Gastrocnemius medialis (tissue), 4 donors: ENCODE measurements at regions not wholly inside any gene's neighbourhood (a gene's known extent, or its start where the extent isn't known, plus 50 kb on each side); places are given as distances from the start of the nearest gene placed in this dataset.
A peak's percentile ranks its signal among the peaks of the same experiment; 100 is the strongest.

Experiments used
- ATAC-seq, 2 donors: fragments of 150-250 bp; one replicate each; pipeline ENCODE4 v1.9.1; 2016
- DNase-seq, 2 donors: peaks; one replicate each; pipeline ENCODE4 v3.0.0-alpha.2; 2019
- H3K27ac ChIP-seq, 4 donors: fragments of 200-600 bp; sonication (generic); 1 replicate in 1 of 4; 2 replicates in 3 of 4; pipeline ENCODE4 v1.5.1; 2016 to 2018; ENCODE audit warnings: mild to moderate bottlenecking in 2 of 4, moderate library complexity in 1 of 4
- H3K27me3 ChIP-seq, 3 donors: fragments of 200-600 bp; sonication (generic) in 2 of 3; 1 replicate in 1 of 3; 2 replicates in 2 of 3; pipeline versions ENCODE4 v1.5.1 to v1.6.0; 2016 to 2019; ENCODE audit warnings: mild to moderate bottlenecking in 1 of 3, moderate library complexity in 1 of 3
- H3K36me3 ChIP-seq, 2 donors: fragments of 200-600 bp; sonication (generic) in 1 of 2; one replicate each; pipeline ENCODE4 v1.5.1; 2017 to 2018
- H3K4me1 ChIP-seq, 2 donors: fragments of 200-600 bp; sonication (generic) in 1 of 2; one replicate each; pipeline ENCODE4 v1.5.1; 2016 to 2017; ENCODE audit warnings: mild to moderate bottlenecking in 2 of 2
- H3K4me3 ChIP-seq, 4 donors: fragments of 200-600 bp; sonication (generic) in 3 of 4; 1 replicate in 1 of 4; 2 replicates in 3 of 4; pipeline ENCODE4 v1.5.1; 2016 to 2019; ENCODE audit warnings: mild to moderate bottlenecking in 2 of 4
- H3K9me3 ChIP-seq, 3 donors: fragments of 200-600 bp; sonication (generic) in 2 of 3; 1 replicate in 1 of 3; 2 replicates in 2 of 3; pipeline ENCODE4 v1.5.1; 2016 to 2019
- POLR2A ChIP-seq, 2 donors: fragments of 450-650 bp; IDR thresholded peaks; one replicate each; pipeline ENCODE4 v1.6.1; 2017; ENCODE audit warnings: antibody characterized with exemption in 2 of 2, mild to moderate bottlenecking in 2 of 2, moderate library complexity in 2 of 2
- in situ Hi-C, 4 donors: fragments of 200-750 bp; cut with MboI; loops; one replicate each; pipeline versions ENCODE4 v1.15.0 to v1.8.0; 2017; ENCODE audit warnings: low sequenced_read_pairs in 4 of 4
- intact Hi-C: fragments of 100-400 bp; cut with DNase I; formaldehyde crosslinking; loops from one replicate; pipeline ENCODE4 v1.15.1; 2023; ENCODE audit warnings: low total_unique reads
- TF ChIP-seq, protein P1 (sequence below), 5 experiments: fragments of 450-650 bp in 3 of 5; fragments of 200-600 bp in 2 of 5; sonication (generic) in 2 of 5; IDR thresholded peaks in 4 of 5; conservative IDR thresholded peaks in 1 of 5; 1 replicate in 4 of 5; 2 replicates in 1 of 5; pipeline ENCODE4 v1.5.1; 2016 to 2019; ENCODE audit warnings: antibody characterized with exemption in 5 of 5, mild to moderate bottlenecking in 3 of 5, moderate library complexity in 3 of 5

DNA sequence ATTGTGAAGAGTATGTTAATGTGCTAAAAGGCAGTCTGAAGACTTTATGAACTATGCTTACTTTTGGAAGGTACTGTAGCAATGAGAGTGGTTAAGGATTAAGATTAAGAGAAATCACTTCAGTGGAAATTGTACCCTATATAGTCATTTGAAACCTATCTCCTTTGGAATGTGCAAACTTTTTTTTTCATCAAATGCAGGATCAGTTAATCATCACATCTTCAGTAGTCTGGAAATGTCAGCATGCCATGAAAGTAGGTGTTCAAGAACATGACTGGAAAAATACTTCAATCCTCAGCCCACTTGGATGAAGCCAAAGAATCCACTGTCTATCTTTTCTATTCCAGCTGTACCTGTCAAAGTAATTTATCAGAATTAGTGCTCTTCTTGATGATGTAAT is 157.8 kb upstream of the TMEM161B start:
- ATAC-seq (no peak), DNase-seq (no peak)
- no peaks in the 10 kb centered on the region for H3K9me3 ChIP-seq
- no peak overlapping the region for H3K4me3 ChIP-seq
- H3K4me1 ChIP-seq: no peaks in the 10 kb centered on the region
- in situ Hi-C loops: no loop called here
- no peaks in the 10 kb centered on the region for H3K36me3 ChIP-seq
- H3K27ac ChIP-seq: no peak overlapping the region
- TF ChIP-seq, protein P1, sequence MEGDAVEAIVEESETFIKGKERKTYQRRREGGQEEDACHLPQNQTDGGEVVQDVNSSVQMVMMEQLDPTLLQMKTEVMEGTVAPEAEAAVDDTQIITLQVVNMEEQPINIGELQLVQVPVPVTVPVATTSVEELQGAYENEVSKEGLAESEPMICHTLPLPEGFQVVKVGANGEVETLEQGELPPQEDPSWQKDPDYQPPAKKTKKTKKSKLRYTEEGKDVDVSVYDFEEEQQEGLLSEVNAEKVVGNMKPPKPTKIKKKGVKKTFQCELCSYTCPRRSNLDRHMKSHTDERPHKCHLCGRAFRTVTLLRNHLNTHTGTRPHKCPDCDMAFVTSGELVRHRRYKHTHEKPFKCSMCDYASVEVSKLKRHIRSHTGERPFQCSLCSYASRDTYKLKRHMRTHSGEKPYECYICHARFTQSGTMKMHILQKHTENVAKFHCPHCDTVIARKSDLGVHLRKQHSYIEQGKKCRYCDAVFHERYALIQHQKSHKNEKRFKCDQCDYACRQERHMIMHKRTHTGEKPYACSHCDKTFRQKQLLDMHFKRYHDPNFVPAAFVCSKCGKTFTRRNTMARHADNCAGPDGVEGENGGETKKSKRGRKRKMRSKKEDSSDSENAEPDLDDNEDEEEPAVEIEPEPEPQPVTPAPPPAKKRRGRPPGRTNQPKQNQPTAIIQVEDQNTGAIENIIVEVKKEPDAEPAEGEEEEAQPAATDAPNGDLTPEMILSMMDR (IDR thresholded peaks at IDR 0.05 in 4 of 5, conservative IDR thresholded peaks at IDR 0.05 in 1 of 5): no peak
- no peak for TF ChIP-seq POLR2A (IDR thresholded peaks at IDR 0.05)
- intact Hi-C loops: no loop called here
- H3K27me3 ChIP-seq: no peaks in the 10 kb centered on the region

DNA sequence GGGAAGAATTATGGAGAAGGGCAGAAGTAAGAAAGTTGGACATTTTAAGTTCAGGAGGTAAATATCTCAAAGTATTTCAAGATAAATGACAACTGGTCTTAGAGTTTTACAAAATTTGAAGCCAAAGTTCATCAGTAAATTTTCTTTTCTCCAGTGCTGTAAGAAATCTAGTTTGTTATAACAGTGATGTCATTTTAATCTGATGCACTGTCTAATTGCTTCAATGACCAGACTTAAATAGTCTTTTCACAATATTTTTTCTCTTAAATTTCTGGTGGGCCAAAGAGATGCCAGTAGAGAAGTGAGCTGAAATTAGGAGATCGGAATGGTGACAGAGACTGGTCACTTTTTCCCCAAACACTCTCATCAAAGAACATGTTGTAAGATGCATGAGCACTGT is 156.5 kb upstream of the TMEM161B start:
- Histone ChIP-seq H3K9me3 (no peaks in the 10 kb centered on the region), H3K36me3 (no peaks in the 10 kb centered on the region), H3K27ac (no peak overlapping the region), H3K4me1 (no peaks in the 10 kb centered on the region), H3K4me3 (no peak overlapping the region), H3K27me3 (no peaks in the 10 kb centered on the region)
- DNase-seq (no peak), ATAC-seq (no peak)
- intact Hi-C loops (no loop called here), in situ Hi-C loops (no loop called here)
- no peak for TF ChIP-seq POLR2A (IDR thresholded peaks at IDR 0.05)
- TF ChIP-seq, protein P1 (IDR thresholded peaks at IDR 0.05 in 4 of 5, conservative IDR thresholded peaks at IDR 0.05 in 1 of 5): no peak

DNA sequence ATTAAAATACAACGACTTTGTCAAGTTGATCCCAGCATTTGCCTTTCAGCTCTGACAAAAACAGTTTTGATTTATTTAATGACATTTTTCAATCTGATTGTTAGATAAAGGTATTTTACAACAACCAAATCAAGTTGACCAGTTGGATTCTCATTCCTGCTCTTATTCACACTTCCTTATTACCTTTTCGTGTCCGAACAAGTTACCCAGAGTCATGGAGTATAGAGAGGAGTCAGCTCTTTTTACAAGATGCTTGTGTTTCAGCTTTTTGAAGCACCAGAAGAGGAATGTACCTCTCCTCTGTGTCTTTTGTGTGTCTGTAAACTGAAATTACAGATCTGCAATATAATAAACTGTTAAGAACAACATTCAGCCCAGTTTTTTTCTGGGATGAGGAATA is 151.3 kb upstream of the TMEM161B start:
- no peak for DNase-seq
- H3K4me1 ChIP-seq: no peaks in the 10 kb centered on the region
- no peak overlapping the region for H3K4me3 ChIP-seq
- intact Hi-C loops: no loop called here
- no peak overlapping the region for H3K27ac ChIP-seq
- TF ChIP-seq POLR2A (IDR thresholded peaks at IDR 0.05): no peak
- TF ChIP-seq, protein P1 (IDR thresholded peaks at IDR 0.05 in 4 of 5, conservative IDR thresholded peaks at IDR 0.05 in 1 of 5): no peak
- H3K36me3 ChIP-seq: no peaks in the 10 kb centered on the region
- ATAC-seq: no peak
- no peaks in the 10 kb centered on the region for H3K9me3 ChIP-seq
- H3K27me3 ChIP-seq: no peaks in the 10 kb centered on the region
- in situ Hi-C loops: no loop called here

DNA sequence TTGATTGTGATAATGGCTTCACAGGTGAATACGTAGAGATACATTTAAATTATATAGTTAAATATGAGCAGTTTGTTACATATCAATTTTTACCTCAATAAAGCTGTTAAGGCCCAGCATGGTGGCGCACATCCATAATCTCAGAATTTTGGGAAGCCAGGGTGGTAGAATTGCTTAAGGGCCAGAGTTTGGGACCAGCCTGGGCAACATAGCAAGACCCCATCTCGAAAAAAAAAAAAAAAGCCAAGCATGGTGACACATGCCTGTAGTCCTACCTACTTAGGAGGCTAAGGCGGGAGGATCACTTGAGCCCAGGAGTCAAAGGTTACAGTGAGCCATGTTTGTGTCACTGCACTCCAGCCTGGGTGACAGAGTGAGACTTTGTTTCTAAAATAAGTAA is 138.7 kb upstream of the TMEM161B start:
- DNase-seq: no peak
- Histone ChIP-seq H3K4me3 (no peak overlapping the region), H3K27me3 (no peaks in the 10 kb centered on the region), H3K27ac (no peak overlapping the region), H3K36me3 (no peaks in the 10 kb centered on the region), H3K4me1 (peaks cover 8 to 20% of the 10 kb centered on the region in 2 donors), H3K9me3 (no peaks in the 10 kb centered on the region)
- no peak for TF ChIP-seq POLR2A (IDR thresholded peaks at IDR 0.05)
- TF ChIP-seq, protein P1 (IDR thresholded peaks at IDR 0.05 in 4 of 5, conservative IDR thresholded peaks at IDR 0.05 in 1 of 5): no peak
- intact Hi-C loops (no loop called here), in situ Hi-C loops (no loop called here)
- ATAC-seq: no peak

DNA sequence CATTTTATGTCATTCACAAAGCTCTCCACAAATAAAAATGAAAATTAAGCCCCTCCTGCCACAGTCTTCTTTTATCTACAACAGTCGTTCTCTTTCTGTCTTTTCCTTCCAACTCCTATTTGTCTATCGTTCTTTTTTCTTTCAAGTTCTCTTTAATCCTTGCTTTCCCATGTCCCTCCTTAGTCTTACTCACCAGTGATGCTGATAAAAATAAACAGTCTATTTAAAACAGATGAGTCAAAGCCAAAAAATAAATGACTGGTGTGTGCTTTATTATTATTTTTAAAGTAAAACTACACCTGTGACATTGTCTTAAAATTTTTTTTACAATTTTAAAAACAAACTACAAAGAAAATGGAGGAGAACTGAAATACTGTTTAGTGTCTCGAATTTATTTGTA is 137.1 kb upstream of the TMEM161B start:
- intact Hi-C loops: no loop called here
- Histone ChIP-seq H3K27ac (peak overlapping the region in 2 of 4 donors; percentile 26 to 56), H3K36me3 (no peaks in the 10 kb centered on the region), H3K9me3 (no peaks in the 10 kb centered on the region), H3K4me1 (peaks cover 8 to 20% of the 10 kb centered on the region in 2 donors), H3K4me3 (peak overlapping the region in 1 of 4 donors; percentile 15), H3K27me3 (no peaks in the 10 kb centered on the region)
- peak in 1 of 2 donors; percentile 66 for ATAC-seq
- no peak for DNase-seq
- in situ Hi-C loops: no loop called here
- TF ChIP-seq, protein P1 (IDR thresholded peaks at IDR 0.05 in 4 of 5, conservative IDR thresholded peaks at IDR 0.05 in 1 of 5): no peak
- TF ChIP-seq POLR2A (IDR thresholded peaks at IDR 0.05): no peak
